ENCODE measurements at regions not wholly inside any gene's neighbourhood (a gene's known extent, or its start where the extent isn't known, plus 50 kb on each side); places are given as distances from the start of the nearest gene placed in this dataset.
"Not testable (repeated sequence)": the region's sequence is repeated elsewhere in the genome, so short reads cannot be mapped to it uniquely, and the experiment has no call there.

GRCh38 chr7:153103202-153103601 lies 343.6 kb downstream of the ACTR3B start:
- no peak overlapping the region for H3K4me3 ChIP-seq (ENCODE audit: low read depth, low read length)
- DNase-seq (ENCODE audit: low read depth): no peak
- TF ChIP-seq, protein P1, sequence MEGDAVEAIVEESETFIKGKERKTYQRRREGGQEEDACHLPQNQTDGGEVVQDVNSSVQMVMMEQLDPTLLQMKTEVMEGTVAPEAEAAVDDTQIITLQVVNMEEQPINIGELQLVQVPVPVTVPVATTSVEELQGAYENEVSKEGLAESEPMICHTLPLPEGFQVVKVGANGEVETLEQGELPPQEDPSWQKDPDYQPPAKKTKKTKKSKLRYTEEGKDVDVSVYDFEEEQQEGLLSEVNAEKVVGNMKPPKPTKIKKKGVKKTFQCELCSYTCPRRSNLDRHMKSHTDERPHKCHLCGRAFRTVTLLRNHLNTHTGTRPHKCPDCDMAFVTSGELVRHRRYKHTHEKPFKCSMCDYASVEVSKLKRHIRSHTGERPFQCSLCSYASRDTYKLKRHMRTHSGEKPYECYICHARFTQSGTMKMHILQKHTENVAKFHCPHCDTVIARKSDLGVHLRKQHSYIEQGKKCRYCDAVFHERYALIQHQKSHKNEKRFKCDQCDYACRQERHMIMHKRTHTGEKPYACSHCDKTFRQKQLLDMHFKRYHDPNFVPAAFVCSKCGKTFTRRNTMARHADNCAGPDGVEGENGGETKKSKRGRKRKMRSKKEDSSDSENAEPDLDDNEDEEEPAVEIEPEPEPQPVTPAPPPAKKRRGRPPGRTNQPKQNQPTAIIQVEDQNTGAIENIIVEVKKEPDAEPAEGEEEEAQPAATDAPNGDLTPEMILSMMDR (conservative IDR thresholded peaks at IDR 0.05; ENCODE audit: low read depth, low read length): no peak

- DNase-seq (ENCODE audit: low read depth): no peak
- H3K4me3 ChIP-seq (ENCODE audit: low read depth, low read length): no peak overlapping the region
- TF ChIP-seq, protein P1 (conservative IDR thresholded peaks at IDR 0.05; ENCODE audit: low read depth, low read length): no peak
Observed at GRCh38 chr7:153107826-153108225, 348.3 kb downstream of the ACTR3B start.

DNA sequence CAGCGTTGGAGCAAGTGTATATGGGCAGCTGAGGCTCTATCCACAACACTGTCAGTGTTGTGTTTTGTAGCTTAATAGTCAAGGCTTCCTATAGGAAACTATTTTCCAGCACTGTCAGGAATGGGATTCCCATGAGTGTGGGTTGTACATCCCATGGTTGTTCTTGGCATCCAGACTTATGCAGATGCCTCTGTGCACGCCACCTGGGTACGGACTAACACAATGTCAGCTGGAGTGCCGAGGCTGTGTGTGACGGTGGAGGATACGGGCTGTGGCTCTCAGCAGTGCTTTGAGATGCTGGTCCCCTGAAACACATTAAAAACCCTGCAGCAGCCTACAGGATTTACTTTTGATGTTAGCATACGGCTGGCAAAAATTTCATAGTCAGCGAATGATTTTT lies 350.0 kb downstream of the ACTR3B start:
- no peak overlapping the region for H3K4me3 ChIP-seq (ENCODE audit: low read depth, low read length)
- DNase-seq (ENCODE audit: low read depth): no peak
- TF ChIP-seq, protein P1 (conservative IDR thresholded peaks at IDR 0.05; ENCODE audit: low read depth, low read length): no peak

DNA sequence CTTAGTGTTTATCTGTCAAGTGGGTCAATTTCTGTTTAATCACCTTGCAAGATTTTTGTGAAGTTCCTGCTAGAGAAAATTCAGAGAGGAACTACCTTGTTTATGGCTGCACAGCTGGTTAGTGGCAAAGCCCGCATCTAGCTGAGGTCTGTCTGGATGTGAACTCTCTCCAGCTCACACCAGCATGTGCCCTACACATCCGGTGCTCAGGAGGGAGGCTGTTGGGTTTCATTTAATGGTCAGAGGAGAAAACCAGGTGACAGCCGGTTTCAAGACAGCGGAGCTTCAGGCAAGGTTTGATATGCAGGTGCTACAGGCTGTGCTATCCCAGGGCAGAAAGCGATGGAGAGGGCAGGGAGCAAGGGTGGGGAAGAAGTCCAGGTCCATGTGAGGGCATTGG lies 351.1 kb downstream of the ACTR3B start:
- TF ChIP-seq, protein P1 (conservative IDR thresholded peaks at IDR 0.05; ENCODE audit: low read depth, low read length): no peak
- no peak for DNase-seq (ENCODE audit: low read depth)
- no peak overlapping the region for H3K4me3 ChIP-seq (ENCODE audit: low read depth, low read length)

DNA sequence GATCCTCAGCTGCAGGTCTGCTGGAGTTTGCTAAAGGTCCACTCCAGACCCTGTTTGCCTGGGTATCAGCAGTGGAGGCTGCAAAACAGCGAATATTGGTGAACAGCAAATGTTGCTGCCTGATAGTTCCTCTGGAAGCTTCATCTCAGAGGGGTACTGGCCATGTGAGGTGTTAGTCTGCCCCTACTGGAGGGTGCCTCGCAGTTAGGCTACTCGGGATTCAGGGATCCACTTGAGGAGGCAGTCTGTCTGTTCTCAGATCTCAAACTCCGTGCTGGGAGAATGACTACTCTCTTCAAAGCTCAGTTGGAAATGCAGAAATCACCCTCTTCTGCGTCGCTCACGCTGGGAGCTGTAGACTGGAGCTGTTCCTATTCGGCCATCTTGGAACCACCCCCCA lies 362.7 kb downstream of the ACTR3B start:
- DNase-seq (ENCODE audit: low read depth); H3K4me3 ChIP-seq (ENCODE audit: low read depth, low read length): not testable (repeated sequence)

DNA sequence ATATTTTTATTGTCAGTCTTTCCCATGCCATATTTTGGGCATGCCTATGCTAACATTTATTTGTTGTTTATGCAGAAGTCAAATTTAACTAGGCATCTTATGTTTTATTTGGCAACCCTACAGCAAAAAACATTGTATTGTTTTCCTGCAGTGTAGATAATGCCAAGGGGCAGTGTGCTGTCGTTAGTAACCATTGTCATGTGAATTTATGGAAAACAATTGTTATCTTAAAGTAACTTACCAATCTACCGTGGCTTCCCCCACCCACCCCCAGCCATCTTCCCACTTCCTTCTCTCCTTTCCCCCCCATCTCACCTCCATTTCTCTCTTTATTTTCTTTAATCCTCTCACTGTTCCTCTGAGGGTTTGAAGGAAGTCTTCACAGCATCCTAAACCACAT lies 370.5 kb downstream of the ACTR3B start:
- TF ChIP-seq, protein P1 (conservative IDR thresholded peaks at IDR 0.05; ENCODE audit: low read depth, low read length): no peak
- DNase-seq (ENCODE audit: low read depth): no peak
- H3K4me3 ChIP-seq (ENCODE audit: low read depth, low read length): no peak overlapping the region

DNA sequence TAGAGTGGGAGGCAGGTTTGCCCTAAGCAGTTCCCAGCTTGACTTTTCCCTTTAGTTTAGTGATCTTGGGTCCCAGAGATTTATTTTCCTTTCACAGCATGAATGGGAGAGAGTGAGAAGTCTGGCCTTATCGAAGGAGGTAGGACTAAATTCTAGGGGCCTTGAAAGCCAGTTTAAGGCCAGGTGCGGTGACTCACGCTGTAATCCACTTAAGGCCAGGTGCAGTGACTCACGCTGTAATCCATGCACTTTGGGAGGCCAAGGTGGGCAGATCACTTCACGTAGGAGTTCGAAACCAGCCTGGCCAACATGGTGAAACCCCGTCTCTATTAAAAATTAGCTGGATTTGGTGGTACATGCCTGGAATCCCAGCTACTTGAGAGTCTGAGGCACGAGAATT lies 392.2 kb downstream of the ACTR3B start:
- TF ChIP-seq, protein P1 (conservative IDR thresholded peaks at IDR 0.05; ENCODE audit: low read depth, low read length): no peak
- no peak for DNase-seq (ENCODE audit: low read depth)
- H3K4me3 ChIP-seq (ENCODE audit: low read depth, low read length): no peak overlapping the region
